SU-DHL-6 (cell line): ENCODE measurements at regions not wholly inside any gene's neighbourhood (a gene's known extent, or its start where the extent isn't known, plus 50 kb on each side); places are given as distances from the start of the nearest gene placed in this dataset.

ENCODE experiments used
- CTCF ChIP-seq: fragments of 200-600 bp; sonication (generic); IDR thresholded peaks from one replicate; pipeline ENCODE4 v1.5.1; 2017; ENCODE audit warnings: antibody characterized with exemption, mild to moderate bottlenecking, low read length, moderate library complexity; ENCODE audit not compliant: insufficient read depth, poor library complexity, severe bottlenecking
- EZH2phosphoT487 ChIP-seq: fragments of 200-600 bp; sonication (generic), shearing (Covaris generic); conservative IDR thresholded peaks from 2 replicates; pipeline ENCODE4 v1.6.1; 2018; ENCODE audit warnings: mild to moderate bottlenecking, antibody characterized with exemption, low read length, moderate library complexity, mixed read lengths

GRCh38 chr12:78698747-78699146 is 165.8 kb upstream of the SYT1 start:
- TF ChIP-seq CTCF, result no peak
- no peak for TF ChIP-seq EZH2phosphoT487
